ENCODE measurements at regions not wholly inside any gene's neighbourhood (a gene's known extent, or its start where the extent isn't known, plus 50 kb on each side); places are given as distances from the start of the nearest gene placed in this dataset.

DNA sequence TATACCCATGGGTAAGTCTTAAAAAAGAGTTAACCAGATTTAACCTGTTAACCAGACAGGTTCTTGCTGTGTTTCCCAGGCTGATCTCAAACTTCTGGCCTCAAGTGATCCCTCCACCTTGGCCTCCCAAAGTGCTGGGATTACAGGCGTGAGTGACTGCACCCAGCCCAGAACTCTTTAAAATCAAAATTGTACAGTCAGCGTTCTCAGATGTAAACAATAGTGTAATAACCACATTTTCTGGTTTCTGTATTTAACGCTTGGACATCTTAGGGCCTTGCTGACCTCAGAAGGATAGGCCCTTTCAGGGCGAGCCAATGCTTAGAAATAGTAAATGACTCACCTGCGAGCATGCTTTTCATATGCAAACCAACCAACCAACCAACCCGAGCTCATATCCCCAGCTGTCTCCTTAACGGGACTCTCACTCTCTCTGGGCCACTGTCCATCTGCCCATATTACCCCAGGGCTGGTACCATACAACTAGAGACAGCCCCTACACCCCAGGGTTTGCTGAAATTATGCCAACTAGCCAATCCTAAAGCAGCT is 415.0 kb upstream of the XYLT1 start:
- Histone ChIP-seq H3K27me3 (no peaks in the 10 kb centered on the region), H3K4me3 (no peak overlapping the region), H3K4me1 (no peaks in the 10 kb centered on the region), H3K9me3 (no peaks in the 10 kb centered on the region), H3K36me3 (no peaks in the 10 kb centered on the region), H3K27ac (replicated peaks in 1 of 4) (no peak overlapping the region)
- TF ChIP-seq POLR2AphosphoS5 (IDR thresholded peaks at IDR 0.05) = no peak
- TF ChIP-seq EP300 (IDR thresholded peaks at IDR 0.05) = no peak
- TF ChIP-seq CTCF (IDR thresholded peaks at IDR 0.05) = no peak
- TF ChIP-seq POLR2A (IDR thresholded peaks at IDR 0.05; ENCODE audit: low read depth) = no peak
- intact Hi-C loops (cut with DNase I) = no loop called here
- 78% methylated on average over 7 of the region's 7 CpGs for WGBS
- DNase-seq (ENCODE audit: extremely low spot score) = peak; percentile 17

- H3K36me3 ChIP-seq = no peaks in the 10 kb centered on the region
- no peak overlapping the region for H3K4me3 ChIP-seq
- no peaks in the 10 kb centered on the region for H3K4me1 ChIP-seq
- no peak overlapping the region for H3K27ac ChIP-seq (replicated peaks in 1 of 4)
- 70% methylated on average over 2 of the region's 2 CpGs for WGBS
- H3K9me3 ChIP-seq = no peaks in the 10 kb centered on the region
- no peaks in the 10 kb centered on the region for H3K27me3 ChIP-seq
- no peak for TF ChIP-seq CTCF (IDR thresholded peaks at IDR 0.05)
- no peak for TF ChIP-seq POLR2A (IDR thresholded peaks at IDR 0.05; ENCODE audit: low read depth)
- no peak for TF ChIP-seq POLR2AphosphoS5 (IDR thresholded peaks at IDR 0.05)
- TF ChIP-seq EP300 (IDR thresholded peaks at IDR 0.05) = no peak
- no peak for DNase-seq (ENCODE audit: extremely low spot score)
- intact Hi-C loops (cut with DNase I) = no loop called here
Observed at GRCh38 chr16:17877821-17878360, 407.1 kb upstream of the XYLT1 start.

DNA sequence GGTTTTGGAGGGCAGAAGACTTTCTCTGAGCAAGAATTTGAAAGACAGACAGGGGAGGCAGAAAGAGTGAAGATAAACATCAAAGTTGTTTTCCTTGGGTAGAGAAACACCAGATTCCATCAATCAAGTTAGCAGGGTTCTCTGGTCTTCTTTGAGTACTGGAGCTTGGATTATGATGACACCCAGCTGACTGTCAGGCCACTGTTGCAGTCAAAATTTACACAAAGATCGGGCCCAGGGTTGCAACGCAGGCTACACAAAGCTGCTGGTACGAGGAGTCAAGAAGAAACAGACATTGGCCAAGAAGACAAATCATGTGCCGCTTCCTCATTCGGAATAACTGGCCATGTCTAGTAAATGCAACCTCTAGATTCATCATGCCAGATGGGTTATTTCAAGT is 396.2 kb upstream of the XYLT1 start:
- Histone ChIP-seq H3K4me1 (no peaks in the 10 kb centered on the region), H3K27ac (replicated peaks in 1 of 4) (no peak overlapping the region), H3K27me3 (no peaks in the 10 kb centered on the region), H3K36me3 (no peaks in the 10 kb centered on the region), H3K4me3 (no peak overlapping the region), H3K9me3 (no peaks in the 10 kb centered on the region)
- intact Hi-C loops (cut with DNase I) = no loop called here
- no peak for DNase-seq (ENCODE audit: extremely low spot score)
- TF ChIP-seq EP300 (IDR thresholded peaks at IDR 0.05) = no peak
- TF ChIP-seq POLR2AphosphoS5 (IDR thresholded peaks at IDR 0.05) = no peak
- no peak for TF ChIP-seq CTCF (IDR thresholded peaks at IDR 0.05)
- no peak for TF ChIP-seq POLR2A (IDR thresholded peaks at IDR 0.05; ENCODE audit: low read depth)
- 63% methylated on average over 5 of the region's 5 CpGs for WGBS

DNA sequence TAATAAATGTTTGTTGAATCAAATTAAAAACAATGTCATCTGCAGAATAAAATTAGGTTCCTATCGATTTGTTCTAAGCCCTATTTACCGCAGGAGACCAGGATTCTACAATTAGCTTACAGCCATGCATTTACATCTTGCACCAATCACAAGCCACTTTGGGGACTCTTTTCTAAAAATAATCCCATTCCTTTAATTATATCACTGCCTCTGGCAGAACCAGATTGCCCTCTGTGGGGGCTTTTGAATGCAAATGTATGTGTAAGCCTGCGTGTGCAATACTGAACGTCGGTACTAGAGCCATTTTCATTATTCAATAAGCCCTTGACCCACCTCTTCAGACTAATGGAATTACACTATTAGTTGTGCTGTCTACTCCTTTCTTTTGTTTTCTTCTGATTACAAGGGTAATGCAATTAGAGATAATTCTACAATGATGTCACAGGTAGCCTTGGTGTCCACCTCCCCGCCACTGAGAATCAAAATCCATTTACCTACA is 391.3 kb upstream of the XYLT1 start:
- Histone ChIP-seq H3K27me3 (peaks cover 0 to 3% (median 0%) of the 10 kb centered on the region in 4 donors), H3K36me3 (no peaks in the 10 kb centered on the region), H3K4me1 (no peaks in the 10 kb centered on the region), H3K9me3 (no peaks in the 10 kb centered on the region), H3K4me3 (no peak overlapping the region), H3K27ac (replicated peaks in 1 of 4) (no peak overlapping the region)
- no peak for TF ChIP-seq POLR2AphosphoS5 (IDR thresholded peaks at IDR 0.05)
- no peak for TF ChIP-seq POLR2A (IDR thresholded peaks at IDR 0.05; ENCODE audit: low read depth)
- no peak for TF ChIP-seq EP300 (IDR thresholded peaks at IDR 0.05)
- TF ChIP-seq CTCF (IDR thresholded peaks at IDR 0.05) = no peak
- 90% methylated on average over 6 of the region's 6 CpGs for WGBS
- no peak for DNase-seq (ENCODE audit: extremely low spot score)
- intact Hi-C loops (cut with DNase I) = no loop called here

DNA sequence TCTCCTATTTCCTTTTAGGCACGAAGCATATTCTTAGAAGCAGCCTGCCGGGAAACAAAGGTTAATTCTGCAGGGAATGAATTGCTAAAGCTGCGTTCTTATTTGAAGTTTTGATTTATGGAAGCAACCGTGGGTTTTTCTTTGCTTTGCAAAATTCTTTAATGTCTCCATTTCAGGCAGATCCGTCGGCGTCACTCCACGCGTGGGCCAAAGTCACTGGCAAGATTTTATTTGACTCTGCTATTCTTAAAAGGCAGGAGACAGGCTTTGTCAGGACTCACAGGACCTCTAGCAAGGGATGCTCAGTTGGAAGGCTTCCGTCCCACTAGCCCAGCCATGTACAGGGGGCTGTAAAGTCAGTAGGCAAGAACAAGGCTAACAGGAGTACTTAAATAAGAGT is 387.3 kb upstream of the XYLT1 start:
- Histone ChIP-seq H3K36me3 (no peaks in the 10 kb centered on the region), H3K4me3 (no peak overlapping the region), H3K27me3 (peaks cover 0 to 3% (median 0%) of the 10 kb centered on the region in 4 donors), H3K4me1 (no peaks in the 10 kb centered on the region), H3K27ac (replicated peaks in 1 of 4) (no peak overlapping the region), H3K9me3 (no peaks in the 10 kb centered on the region)
- WGBS = 51% methylated on average over 10 of the region's 10 CpGs
- intact Hi-C loops (cut with DNase I) = no loop called here
- DNase-seq (ENCODE audit: extremely low spot score) = no peak
- TF ChIP-seq POLR2A (IDR thresholded peaks at IDR 0.05; ENCODE audit: low read depth) (no peak), EP300 (IDR thresholded peaks at IDR 0.05) (no peak), POLR2AphosphoS5 (IDR thresholded peaks at IDR 0.05) (no peak), CTCF (IDR thresholded peaks at IDR 0.05) (no peak)
